ENCODE measurements at regions not wholly inside any gene's neighbourhood (a gene's known extent, or its start where the extent isn't known, plus 50 kb on each side); places are given as distances from the start of the nearest gene placed in this dataset.

GRCh38 chr9:13758936-13759335 lies 479.4 kb upstream of the MPDZ start:
- DNase-seq (ENCODE audit: low read depth) = no peak

- no peak for DNase-seq (ENCODE audit: low read depth)
These were observed 477.5 kb upstream of the MPDZ start for GRCh38 chr9:13756943-13757342.

GRCh38 chr9:13755551-13755950 lies 476.1 kb upstream of the MPDZ start:
- no peak for DNase-seq (ENCODE audit: low read depth)

DNA sequence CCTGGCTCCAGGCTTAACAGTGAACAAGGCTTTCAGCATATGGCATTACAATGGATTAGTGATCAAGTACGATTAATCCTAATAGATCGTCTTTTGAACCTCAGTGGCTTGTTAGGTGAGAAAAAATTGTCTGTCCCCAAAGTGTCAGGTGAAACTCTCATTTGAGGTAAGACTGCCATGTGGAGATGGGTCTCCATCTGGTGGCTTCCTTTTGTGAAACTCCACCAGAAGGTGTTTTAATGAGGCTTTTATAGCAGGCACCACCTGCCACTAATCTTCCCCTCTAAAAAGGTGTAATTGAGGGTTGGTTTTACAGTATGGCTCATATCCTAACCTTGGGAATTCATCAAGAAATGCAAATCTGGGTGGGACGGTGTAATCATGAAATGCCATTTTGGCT lies 471.1 kb upstream of the MPDZ start:
- DNase-seq (ENCODE audit: low read depth) = no peak

- no peak for DNase-seq (ENCODE audit: low read depth)
These were observed 470.6 kb upstream of the MPDZ start for GRCh38 chr9:13750061-13750460.

DNA sequence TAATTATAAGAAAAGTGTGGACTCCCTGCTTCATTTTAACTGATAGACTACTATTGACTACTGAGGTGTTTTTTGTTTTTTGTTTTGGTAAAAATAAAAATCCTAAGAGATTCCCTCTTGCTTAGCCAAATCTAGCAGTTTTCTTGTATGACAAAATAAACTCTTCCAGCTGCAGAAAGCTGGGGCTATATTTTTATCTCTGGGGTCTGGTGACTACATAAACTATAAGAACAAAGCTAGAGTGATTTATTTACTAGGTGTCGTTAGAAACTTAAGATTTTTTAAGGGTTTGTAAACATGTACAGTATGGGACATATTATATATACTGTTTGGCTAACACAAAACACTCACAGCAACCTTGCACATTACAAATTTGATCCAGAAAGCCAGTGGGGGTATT lies 467.4 kb upstream of the MPDZ start:
- no peak for DNase-seq (ENCODE audit: low read depth)

DNA sequence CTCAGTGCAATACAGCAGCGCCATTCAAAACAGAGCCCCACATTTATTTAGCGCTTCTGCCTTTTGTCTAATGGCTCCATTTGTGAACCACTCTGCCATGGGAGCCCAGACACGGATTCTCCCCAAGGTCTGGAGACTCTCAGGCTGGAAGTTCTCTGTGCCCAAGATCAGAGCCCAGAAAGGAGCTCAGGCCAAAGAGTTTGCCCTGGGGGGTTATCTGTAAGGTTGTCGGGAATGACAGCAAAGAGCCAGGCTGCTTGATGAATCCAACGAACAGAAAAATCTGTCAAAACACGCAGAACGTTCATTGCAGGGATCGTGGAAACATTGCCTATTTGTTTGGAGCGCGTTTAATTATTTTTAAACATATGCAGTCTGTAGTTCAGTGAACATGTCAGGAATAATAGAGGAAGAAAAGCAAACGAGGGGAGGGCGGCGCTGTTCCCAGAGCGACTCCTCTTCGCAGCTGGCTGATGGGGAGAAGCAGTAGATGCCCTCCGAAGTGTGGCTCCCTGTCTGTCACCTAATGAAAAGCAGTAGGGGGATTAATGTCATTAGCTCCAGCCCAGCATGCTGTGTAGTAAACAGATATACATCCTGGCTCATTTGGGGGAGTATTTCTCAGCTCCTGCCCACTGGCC lies 464.9 kb upstream of the MPDZ start:
- DNase-seq (ENCODE audit: low read depth) = no peak

- DNase-seq (ENCODE audit: low read depth) = no peak
These were observed 458.4 kb upstream of the MPDZ start for GRCh38 chr9:13737885-13738284.

DNA sequence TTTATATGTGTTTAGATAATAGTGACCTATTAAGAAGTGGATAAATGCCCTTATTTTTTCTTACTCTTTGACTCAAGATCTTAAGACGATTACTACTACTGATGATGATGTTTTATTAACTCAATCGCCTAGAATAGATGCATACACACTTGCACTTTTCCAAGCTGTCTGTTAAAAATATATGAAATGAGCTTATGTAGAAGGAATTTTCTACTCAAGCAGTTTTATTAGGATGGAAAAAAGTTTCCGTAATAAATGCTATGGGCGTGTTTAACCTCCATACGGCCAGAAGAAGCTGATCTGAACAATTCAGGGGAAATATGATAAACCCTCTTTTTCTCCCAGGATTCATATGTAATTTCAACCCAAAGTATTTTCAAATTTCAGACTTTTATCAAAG lies 455.7 kb upstream of the MPDZ start:
- no peak for DNase-seq (ENCODE audit: low read depth)

- no peak for DNase-seq (ENCODE audit: low read depth)
These were observed 455.1 kb upstream of the MPDZ start for GRCh38 chr9:13734601-13735000.

DNA sequence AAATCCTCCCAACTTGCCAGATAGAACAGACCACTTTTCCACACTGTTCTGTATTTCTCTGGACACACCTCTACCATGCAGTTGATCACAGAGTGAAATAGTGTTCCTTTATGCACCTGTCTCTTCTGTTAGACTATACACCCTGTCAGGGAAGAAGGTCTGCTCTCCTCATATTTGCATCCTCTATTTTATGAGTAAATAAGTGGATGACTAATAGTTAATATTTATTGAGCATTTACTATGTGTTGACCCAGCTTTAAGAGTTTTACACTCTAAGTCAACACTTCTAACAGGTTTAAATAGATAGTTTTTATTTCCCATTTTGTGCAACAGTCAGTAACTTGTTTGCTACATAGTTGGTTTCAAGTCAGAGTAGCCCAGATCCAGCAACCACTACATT lies 452.8 kb upstream of the MPDZ start:
- no peak for DNase-seq (ENCODE audit: low read depth)

GRCh38 chr9:13731637-13732036 lies 452.1 kb upstream of the MPDZ start:
- DNase-seq (ENCODE audit: low read depth) = no peak

- DNase-seq (ENCODE audit: low read depth) = no peak
These were observed 450.5 kb upstream of the MPDZ start for GRCh38 chr9:13729955-13730354.

DNA sequence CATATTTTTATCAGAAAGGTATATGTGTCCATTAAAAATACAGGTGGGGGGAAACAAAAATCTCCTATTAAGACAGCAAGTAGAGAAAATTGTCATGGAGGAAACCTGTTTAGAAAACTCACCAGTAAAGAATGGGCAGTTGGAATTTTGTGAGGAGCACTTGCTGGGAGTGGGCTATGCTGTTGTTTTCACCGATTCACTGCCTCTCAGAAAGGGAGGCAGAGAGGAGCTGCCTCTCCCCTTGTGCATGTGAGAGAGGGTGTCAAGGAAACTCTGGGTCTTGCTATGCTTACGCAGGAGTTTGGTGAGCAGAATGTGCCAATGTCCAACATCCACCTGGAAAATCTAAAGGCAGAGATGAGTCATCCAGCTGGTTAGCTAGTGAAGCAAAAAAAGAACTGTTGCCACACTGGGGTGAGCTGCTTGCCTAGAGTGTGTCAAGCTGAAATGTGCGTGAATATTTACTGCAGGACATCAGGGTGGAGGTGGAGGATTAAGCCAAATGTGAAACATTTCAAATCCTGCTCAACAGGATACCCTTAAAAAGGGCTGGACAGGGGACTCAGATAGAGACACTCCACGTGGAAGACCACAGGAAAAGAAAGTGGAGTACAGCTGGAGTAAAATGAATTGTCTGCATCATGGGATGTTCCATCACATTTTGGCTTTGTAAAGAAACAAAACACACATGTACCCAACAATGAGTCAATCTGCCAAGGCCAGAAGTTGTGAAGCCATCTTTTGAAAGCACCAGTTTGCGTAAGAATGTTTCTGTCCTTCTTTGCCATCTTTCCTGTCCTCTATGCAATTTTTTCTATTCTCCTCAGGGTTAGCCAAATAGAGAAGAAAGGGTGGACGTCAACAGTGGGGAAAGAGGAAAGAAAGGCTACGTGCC lies 449.7 kb upstream of the MPDZ start:
- DNase-seq (ENCODE audit: low read depth) = no peak

GRCh38 chr9:13728131-13728530 lies 448.6 kb upstream of the MPDZ start:
- DNase-seq (ENCODE audit: low read depth) = no peak

DNA sequence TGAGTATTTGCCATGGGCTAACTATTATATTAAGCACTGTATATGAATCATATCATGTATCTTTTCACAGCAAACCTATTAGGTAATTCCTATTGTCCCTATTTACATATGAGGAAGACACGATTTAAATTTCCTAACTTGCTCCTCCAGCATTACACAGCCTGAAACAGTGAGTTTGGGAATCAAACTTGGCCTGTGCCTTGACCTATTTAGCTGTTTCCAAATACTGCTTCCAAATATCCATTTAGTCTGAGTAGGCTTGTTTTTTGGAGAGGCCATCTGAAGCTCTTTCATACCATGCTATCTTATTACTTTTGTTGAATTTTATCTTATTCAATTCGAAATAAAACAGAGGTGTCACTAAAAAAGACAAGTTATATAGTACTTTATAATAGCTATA lies 447.3 kb upstream of the MPDZ start:
- DNase-seq (ENCODE audit: low read depth) = no peak

DNA sequence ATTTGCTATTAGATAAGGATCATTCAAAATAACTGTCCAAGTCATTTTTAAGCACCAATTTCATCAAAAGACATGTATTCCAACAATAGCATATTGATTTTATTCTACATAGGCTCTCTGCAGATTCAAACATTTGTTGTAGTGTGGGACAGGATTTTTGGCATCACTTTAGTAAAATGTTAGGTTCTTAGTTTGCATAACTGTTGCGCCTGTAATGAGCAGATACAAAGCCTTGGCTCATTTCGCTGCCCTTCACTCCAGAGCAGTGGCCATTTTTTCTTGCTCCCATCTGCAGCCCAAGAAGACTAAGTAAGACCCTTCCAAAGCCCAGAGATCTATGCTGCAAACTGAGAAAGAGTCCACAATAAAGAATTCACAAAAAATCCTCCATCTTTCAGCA lies 446.0 kb upstream of the MPDZ start:
- DNase-seq (ENCODE audit: low read depth) = no peak

GRCh38 chr9:13721481-13722235 lies 442.2 kb upstream of the MPDZ start:
- DNase-seq (ENCODE audit: low read depth) = no peak

GRCh38 chr9:13719981-13720676 lies 440.6 kb upstream of the MPDZ start:
- DNase-seq (ENCODE audit: low read depth) = no peak

- DNase-seq (ENCODE audit: low read depth) = no peak
These were observed 440.0 kb upstream of the MPDZ start for GRCh38 chr9:13719446-13719845.

GRCh38 chr9:13718539-13718938 lies 439.0 kb upstream of the MPDZ start:
- DNase-seq (ENCODE audit: low read depth) = no peak

- no peak for DNase-seq (ENCODE audit: low read depth)
These were observed 438.6 kb upstream of the MPDZ start for GRCh38 chr9:13718086-13718485.
